GM12878 (cell line): ENCODE measurements at regions not wholly inside any gene's neighbourhood (a gene's known extent, or its start where the extent isn't known, plus 50 kb on each side); places are given as distances from the start of the nearest gene placed in this dataset.

Source experiments
- BCL11A ChIP-seq: IDR thresholded peaks from 2 replicates; pipeline ENCODE4 v1.6.1; 2011; ENCODE audit warnings: low read depth, low read length
- EP300 ChIP-seq, 2 experiments: fragments of 150-350 bp in 1 of 2; IDR thresholded peaks; 2 replicates each; pipeline ENCODE4 v1.6.1; 2011 to 2012; ENCODE audit warnings: low read depth in 2 of 2, low read length in 2 of 2, borderline replicate concordance in 1 of 2, improper control_type of control experiment in 1 of 2, inconsistent platforms in 1 of 2; ENCODE audit not compliant: control insufficient read depth in 1 of 2
- HCFC1 ChIP-seq: fragments of 150-350 bp; IDR thresholded peaks from 2 replicates; pipeline ENCODE4 v1.6.1; 2014; ENCODE audit warnings: low read length
- IRF4 ChIP-seq: IDR thresholded peaks from 2 replicates; pipeline ENCODE4 v1.6.1; 2011; ENCODE audit warnings: low read depth, low read length
- MTA2 ChIP-seq: fragments of 450-650 bp; IDR thresholded peaks from 2 replicates; pipeline ENCODE4 v1.6.1; 2016; ENCODE audit warnings: low read depth, mild to moderate bottlenecking, moderate library complexity
- NFIC ChIP-seq: IDR thresholded peaks from 2 replicates; pipeline ENCODE4 v1.6.1; 2012; ENCODE audit warnings: low read depth, mild to moderate bottlenecking, inconsistent platforms, low read length, moderate library complexity
- RELA ChIP-seq: fragments of 450-650 bp; IDR thresholded peaks from 2 replicates; pipeline ENCODE4 v1.8.0; 2014; ENCODE audit warnings: borderline replicate concordance; ENCODE audit not compliant: partially characterized antibody
- SREBF2 ChIP-seq: IDR thresholded peaks from 2 replicates; pipeline ENCODE4 v1.6.1; 2012; ENCODE audit warnings: mild to moderate bottlenecking, low read length
- TBL1XR1 ChIP-seq: IDR thresholded peaks from 2 replicates; pipeline ENCODE4 v1.6.1; 2012; ENCODE audit warnings: low read depth, low read length, improper control_type of control experiment
- TCF7 ChIP-seq: IDR thresholded peaks from 2 replicates; pipeline ENCODE4 v1.6.1; 2014; ENCODE audit warnings: antibody characterized with exemption, borderline replicate concordance
- USF1 ChIP-seq: IDR thresholded peaks from 2 replicates; pipeline ENCODE4 v1.6.1; 2011; ENCODE audit warnings: borderline replicate concordance, low read depth, mild to moderate bottlenecking, moderate library complexity, mixed read lengths, low read length; ENCODE audit not compliant: insufficient read depth; ENCODE audit errors: extremely low read length
- ZBED1 ChIP-seq: IDR thresholded peaks from 2 replicates; pipeline ENCODE4 v1.6.1; 2016; ENCODE audit warnings: borderline replicate concordance
- ZSCAN29 ChIP-seq: fragments of 450-650 bp; IDR thresholded peaks from 2 replicates; pipeline ENCODE4 v1.6.1; 2017; ENCODE audit warnings: mild to moderate bottlenecking, moderate library complexity
- TF ChIP-seq, protein P1 (sequence below): fragments of 450-650 bp; IDR thresholded peaks from 2 replicates; pipeline ENCODE4 v1.6.1; 2017; ENCODE audit warnings: mild to moderate bottlenecking, moderate library complexity
- TF ChIP-seq, protein P2 (sequence below): fragments of 450-650 bp; IDR thresholded peaks from 2 replicates; pipeline ENCODE4 v1.6.1; 2018; ENCODE audit warnings: mild to moderate bottlenecking, low read depth, moderate library complexity; ENCODE audit not compliant: partially characterized antibody
- TF ChIP-seq, protein P3 (sequence below), 3 experiments: IDR thresholded peaks in 2 of 3; conservative IDR thresholded peaks in 1 of 3; 2 replicates each; pipeline ENCODE4 v1.5.1; 2011; ENCODE audit warnings: low read depth in 3 of 3, low read length in 3 of 3, mild to moderate bottlenecking in 3 of 3, control low read depth in 2 of 3, moderate library complexity in 2 of 3, inconsistent platforms in 1 of 3, mixed read lengths in 1 of 3; ENCODE audit not compliant: control insufficient read depth in 2 of 3, insufficient read depth in 1 of 3; ENCODE audit errors: extremely low read depth in 1 of 3

GRCh38 chr20:40568200-40568599, 120.8 kb downstream of the MAFB start (continued):
- TF ChIP-seq, protein P1, sequence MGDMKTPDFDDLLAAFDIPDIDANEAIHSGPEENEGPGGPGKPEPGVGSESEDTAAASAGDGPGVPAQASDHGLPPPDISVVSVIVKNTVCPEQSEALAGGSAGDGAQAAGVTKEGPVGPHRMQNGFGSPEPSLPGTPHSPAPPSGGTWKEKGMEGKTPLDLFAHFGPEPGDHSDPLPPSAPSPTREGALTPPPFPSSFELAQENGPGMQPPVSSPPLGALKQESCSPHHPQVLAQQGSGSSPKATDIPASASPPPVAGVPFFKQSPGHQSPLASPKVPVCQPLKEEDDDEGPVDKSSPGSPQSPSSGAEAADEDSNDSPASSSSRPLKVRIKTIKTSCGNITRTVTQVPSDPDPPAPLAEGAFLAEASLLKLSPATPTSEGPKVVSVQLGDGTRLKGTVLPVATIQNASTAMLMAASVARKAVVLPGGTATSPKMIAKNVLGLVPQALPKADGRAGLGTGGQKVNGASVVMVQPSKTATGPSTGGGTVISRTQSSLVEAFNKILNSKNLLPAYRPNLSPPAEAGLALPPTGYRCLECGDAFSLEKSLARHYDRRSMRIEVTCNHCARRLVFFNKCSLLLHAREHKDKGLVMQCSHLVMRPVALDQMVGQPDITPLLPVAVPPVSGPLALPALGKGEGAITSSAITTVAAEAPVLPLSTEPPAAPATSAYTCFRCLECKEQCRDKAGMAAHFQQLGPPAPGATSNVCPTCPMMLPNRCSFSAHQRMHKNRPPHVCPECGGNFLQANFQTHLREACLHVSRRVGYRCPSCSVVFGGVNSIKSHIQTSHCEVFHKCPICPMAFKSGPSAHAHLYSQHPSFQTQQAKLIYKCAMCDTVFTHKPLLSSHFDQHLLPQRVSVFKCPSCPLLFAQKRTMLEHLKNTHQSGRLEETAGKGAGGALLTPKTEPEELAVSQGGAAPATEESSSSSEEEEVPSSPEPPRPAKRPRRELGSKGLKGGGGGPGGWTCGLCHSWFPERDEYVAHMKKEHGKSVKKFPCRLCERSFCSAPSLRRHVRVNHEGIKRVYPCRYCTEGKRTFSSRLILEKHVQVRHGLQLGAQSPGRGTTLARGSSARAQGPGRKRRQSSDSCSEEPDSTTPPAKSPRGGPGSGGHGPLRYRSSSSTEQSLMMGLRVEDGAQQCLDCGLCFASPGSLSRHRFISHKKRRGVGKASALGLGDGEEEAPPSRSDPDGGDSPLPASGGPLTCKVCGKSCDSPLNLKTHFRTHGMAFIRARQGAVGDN: no peak
- TF ChIP-seq TCF7 (no peak), BCL11A (no peak), HCFC1 (no peak), ZSCAN29 (no peak), MTA2 (no peak), SREBF2 (no peak), NFIC (no peak), TBL1XR1 (no peak), IRF4 (no peak), USF1 (no peak), ZBED1 (no peak), EP300 (IDR thresholded peaks at IDR 0.05; ENCODE audit: borderline replicate concordance in 1 of 2, control insufficient read depth in 1 of 2, low read depth in 2 of 2, low read length in 2 of 2) (no peak), RELA (no peak)
- TF ChIP-seq, protein P2, sequence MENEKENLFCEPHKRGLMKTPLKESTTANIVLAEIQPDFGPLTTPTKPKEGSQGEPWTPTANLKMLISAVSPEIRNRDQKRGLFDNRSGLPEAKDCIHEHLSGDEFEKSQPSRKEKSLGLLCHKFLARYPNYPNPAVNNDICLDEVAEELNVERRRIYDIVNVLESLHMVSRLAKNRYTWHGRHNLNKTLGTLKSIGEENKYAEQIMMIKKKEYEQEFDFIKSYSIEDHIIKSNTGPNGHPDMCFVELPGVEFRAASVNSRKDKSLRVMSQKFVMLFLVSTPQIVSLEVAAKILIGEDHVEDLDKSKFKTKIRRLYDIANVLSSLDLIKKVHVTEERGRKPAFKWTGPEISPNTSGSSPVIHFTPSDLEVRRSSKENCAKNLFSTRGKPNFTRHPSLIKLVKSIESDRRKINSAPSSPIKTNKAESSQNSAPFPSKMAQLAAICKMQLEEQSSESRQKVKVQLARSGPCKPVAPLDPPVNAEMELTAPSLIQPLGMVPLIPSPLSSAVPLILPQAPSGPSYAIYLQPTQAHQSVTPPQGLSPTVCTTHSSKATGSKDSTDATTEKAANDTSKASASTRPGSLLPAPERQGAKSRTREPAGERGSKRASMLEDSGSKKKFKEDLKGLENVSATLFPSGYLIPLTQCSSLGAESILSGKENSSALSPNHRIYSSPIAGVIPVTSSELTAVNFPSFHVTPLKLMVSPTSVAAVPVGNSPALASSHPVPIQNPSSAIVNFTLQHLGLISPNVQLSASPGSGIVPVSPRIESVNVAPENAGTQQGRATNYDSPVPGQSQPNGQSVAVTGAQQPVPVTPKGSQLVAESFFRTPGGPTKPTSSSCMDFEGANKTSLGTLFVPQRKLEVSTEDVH: no peak
- TF ChIP-seq, protein P3, sequence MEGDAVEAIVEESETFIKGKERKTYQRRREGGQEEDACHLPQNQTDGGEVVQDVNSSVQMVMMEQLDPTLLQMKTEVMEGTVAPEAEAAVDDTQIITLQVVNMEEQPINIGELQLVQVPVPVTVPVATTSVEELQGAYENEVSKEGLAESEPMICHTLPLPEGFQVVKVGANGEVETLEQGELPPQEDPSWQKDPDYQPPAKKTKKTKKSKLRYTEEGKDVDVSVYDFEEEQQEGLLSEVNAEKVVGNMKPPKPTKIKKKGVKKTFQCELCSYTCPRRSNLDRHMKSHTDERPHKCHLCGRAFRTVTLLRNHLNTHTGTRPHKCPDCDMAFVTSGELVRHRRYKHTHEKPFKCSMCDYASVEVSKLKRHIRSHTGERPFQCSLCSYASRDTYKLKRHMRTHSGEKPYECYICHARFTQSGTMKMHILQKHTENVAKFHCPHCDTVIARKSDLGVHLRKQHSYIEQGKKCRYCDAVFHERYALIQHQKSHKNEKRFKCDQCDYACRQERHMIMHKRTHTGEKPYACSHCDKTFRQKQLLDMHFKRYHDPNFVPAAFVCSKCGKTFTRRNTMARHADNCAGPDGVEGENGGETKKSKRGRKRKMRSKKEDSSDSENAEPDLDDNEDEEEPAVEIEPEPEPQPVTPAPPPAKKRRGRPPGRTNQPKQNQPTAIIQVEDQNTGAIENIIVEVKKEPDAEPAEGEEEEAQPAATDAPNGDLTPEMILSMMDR (IDR thresholded peaks at IDR 0.05 in 2 of 3, conservative IDR thresholded peaks at IDR 0.05 in 1 of 3; ENCODE audit: control insufficient read depth in 2 of 3, extremely low read depth in 1 of 3, insufficient read depth in 1 of 3, low read depth in 3 of 3, low read length in 3 of 3): no peak
